ENCODE measurements at regions not wholly inside any gene's neighbourhood (a gene's known extent, or its start where the extent isn't known, plus 50 kb on each side); places are given as distances from the start of the nearest gene placed in this dataset.

DNA sequence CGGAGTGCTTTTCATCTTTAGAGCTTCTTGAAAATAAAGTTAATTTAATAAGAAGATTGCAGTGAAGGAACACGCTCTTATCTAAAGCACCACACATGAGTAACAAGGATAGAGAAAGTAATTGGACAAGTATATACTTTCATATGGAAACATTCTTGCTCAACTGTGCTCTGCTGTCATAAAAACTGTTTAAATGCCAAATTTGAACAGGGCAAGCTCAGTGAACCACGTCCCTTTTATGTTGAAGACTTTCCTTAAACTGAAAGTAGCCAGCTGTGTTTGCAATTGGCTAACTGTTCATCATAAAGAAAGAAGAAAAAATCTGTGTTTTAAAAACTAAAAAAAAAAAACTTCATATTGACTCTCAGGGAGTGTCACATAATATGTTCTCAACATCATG, 1610.7 kb upstream of the C9orf72 start:
- TF ChIP-seq CTCF (optimal IDR thresholded peaks at IDR 0.05 in 1 of 3, IDR thresholded peaks at IDR 0.05 in 1 of 3, conservative IDR thresholded peaks at IDR 0.05 in 1 of 3; ENCODE audit: extremely low read depth in 1 of 3, insufficient read depth in 2 of 3, low read length in 3 of 3): no peak
- TF ChIP-seq EZH2 (IDR thresholded peaks at IDR 0.05; ENCODE audit: low read length): no peak

All from keratinocyte (primary cell).